Endometrium (tissue), 2 donors: ENCODE measurements at regions not wholly inside any gene's neighbourhood (a gene's known extent, or its start where the extent isn't known, plus 50 kb on each side); places are given as distances from the start of the nearest gene placed in this dataset.

Experiments
- FAIRE-seq: peaks from 2 replicates; lab custom pipeline; 2012; peaks lifted over from hg19 to GRCh38; lab: Jason Lieb, UNC
- donor health status: control.
- donor health status: control.

DNA sequence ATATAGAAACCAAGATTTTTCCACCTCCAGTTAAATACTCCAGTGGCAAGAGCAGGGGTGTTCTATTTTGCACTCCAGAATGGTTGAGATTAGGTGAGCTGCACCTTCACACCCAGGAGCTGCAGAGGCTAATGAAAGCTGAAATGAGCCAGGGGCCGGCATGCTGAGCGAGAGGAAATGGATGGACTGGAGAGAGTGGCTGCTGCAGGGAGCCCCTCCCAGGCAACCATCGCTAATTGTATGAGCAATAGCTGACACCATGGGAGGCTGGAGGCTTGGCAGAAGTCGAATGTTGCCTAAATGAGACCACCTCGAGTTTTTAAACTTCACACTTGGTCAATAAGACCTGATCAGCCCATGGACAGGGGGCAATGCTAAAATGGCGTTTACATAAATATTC lies 301.8 kb upstream of the TMPO start:
- FAIRE-seq, result no peak

DNA sequence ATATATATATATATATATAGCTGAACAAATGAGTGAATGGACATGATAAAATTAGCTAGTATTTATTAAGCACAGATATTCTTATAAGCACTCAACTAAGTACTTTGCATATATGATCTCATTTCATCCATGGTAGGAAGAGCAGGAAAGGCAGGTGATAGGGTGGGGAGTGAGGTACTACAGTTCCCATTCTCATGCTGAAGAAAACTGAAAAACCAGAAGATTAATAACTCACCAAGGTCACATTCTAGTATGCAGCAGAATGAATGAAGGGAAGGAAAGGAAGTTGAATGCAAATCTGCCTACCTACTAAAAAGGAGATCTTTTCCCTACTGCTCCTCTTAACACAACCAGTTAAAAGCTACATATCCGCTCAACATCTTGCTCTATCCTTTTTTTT lies 298.1 kb upstream of the TMPO start:
- no peak for FAIRE-seq

DNA sequence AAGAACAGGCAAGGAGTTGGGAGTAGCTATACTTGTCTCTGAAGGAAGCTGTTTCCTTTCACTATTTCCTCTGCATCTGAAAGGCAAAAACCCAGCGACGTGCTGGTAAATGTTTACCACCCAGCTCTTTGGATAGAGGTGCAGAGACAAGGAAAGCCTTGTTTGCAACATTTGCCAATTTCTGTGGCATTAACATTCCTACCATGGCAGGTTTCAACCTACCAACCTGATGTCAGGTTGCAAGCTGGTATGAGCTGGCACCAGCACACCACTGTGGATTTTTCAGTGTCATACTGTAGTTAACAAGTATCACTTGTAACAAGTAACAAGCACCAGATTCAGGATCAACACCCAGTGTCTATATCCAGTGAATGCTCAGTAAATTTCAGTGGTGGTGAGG lies 294.8 kb upstream of the TMPO start:
- FAIRE-seq, result no peak

DNA sequence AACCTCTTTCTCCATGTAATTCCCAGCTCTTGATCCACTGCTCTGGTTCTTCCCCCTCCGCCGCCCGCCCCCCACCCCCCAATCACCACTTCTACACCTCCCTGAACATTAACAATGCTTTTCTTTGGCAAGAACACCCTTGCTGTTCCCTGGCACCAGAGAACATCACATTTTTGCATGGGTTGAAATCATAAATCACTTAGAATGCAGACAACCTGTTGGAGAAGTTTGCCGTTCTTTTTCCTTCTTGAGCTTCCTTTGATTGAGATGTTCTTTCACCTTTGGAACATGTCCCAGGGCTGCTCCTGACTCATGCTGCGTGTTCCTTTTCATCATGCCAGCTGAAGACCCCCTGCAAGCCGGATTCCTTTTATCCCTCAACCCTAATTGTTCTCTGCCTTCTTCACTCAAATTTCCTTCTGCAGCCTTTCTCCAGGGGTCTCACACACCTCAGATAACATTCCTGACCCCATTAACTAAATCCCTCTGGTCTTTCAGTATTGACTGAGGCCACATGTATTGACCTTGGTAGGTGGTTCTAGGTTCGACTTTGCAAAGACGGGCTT lies 294.1 kb upstream of the TMPO start:
- no peak for FAIRE-seq

DNA sequence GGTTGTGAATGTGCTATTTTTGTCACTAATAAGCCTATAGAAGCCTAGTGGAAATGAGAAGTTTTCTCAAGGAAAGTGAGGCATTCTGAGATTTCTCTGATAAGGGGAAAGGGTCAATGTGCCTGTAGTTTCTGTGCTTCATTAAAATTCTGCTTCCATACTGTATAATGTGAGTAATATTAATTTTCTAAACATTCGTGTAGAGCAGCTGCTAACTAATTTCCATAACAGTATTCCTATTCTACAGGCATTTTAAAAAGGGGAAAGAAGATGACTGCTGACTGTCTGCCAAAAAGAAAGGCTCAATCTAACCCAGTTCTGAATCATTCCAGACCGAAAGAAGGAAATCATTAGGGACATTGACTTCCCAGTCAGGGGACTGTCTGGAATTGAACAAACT lies 293.3 kb upstream of the TMPO start:
- FAIRE-seq, result no peak

DNA sequence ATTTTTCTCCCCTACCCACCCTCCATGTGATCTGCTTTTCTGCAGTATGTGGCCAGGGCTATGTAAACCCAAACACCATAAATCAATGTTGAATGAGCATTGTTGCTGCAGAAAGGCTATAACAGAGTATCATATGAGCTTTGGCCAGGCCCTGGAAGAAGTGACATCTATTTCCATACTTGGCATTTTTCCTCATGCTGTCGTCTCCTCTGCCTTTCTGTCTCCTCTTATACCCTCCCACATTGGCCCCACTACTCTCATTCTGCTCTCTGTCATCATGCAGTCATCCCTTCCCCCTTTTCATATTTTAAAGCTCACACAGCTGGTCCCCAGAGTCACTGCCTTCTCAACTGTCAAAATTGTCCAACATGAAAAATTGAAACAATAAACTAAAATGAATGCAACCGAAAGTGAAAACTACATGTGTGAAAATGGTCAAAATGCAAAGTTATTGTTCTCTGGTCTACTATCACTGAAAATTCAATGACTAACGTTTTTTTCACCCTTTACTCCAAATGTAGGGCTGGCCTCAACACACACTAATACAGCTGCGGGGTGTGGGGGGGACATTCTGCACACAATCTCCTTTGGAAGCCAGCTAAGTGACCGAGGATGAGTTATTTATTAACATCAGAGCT lies 290.7 kb upstream of the TMPO start:
- FAIRE-seq, result no peak

DNA sequence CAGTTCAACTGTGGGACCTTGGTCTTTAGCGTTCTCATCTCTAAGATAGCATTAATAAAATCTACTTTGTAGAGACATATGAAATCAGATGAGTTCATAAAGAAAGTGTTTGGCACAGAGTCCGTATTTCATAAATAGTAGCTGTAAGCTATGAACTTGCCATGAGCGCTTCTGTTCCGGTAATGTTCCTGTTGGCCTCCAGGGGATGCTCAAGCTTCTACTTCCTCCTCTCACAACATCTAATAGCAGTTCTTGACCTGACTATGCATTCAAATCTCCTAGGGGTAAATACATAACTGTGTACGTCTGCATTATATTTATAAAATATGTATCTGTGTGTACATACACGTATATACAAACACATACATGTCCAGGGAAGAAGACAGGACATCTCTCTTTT lies 288.2 kb upstream of the TMPO start:
- no peak for FAIRE-seq

DNA sequence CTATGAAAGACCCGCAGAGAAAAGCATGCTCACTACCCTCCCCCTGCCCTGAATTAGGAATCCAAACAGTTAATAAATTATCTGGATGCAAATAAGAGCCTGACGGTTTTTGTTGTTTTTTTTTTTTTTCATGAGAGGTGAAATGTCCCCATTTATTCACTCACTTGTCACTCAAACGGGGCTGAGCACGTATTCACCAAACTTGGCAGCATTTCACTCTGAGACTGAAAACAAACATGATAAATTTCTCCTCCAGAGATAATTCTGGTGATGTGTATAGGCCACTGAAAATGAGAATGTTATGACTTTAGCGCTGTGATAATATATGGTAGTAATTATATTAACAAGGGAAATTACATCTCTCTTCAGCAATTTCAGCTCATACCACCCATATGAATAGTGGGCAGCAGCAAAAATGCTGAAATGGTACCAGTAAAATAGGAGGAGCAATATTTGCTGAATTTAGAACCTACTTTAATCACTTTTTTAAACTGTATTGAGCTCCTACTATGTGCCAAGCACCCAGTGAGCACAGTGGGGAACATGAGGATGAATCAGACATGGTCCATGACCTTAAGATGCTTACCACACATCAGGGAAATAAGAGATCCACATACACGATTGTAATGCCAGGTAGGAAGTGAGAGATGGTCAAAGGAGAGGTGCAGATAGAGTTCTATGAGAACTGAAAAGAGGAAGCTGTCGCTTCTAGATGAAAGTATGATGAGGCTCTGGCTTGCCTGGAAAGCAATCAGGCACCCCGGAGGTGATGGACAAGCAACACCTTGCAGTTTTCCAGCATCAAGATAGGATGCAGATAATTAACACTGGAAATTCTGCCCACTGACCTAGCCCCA lies 286.5 kb upstream of the TMPO start:
- no peak for FAIRE-seq

DNA sequence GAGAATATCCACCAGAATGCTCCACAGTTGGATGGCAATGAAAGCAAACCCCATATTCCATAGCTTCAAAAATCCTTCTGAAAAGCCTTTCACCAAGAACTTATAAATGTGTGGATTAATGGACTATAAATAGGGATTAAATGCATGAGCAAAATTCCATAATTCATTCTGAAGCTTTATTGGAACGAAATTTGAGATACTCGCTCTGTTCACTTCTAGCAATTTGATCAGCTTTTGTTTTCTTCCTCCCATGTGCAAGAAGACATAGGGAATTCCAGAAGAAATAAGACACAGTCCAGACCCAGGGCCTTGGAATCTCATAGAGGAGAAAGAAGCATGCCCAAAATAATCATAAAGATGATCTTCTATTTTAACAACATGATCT lies 285.9 kb upstream of the TMPO start:
- FAIRE-seq, result no peak

DNA sequence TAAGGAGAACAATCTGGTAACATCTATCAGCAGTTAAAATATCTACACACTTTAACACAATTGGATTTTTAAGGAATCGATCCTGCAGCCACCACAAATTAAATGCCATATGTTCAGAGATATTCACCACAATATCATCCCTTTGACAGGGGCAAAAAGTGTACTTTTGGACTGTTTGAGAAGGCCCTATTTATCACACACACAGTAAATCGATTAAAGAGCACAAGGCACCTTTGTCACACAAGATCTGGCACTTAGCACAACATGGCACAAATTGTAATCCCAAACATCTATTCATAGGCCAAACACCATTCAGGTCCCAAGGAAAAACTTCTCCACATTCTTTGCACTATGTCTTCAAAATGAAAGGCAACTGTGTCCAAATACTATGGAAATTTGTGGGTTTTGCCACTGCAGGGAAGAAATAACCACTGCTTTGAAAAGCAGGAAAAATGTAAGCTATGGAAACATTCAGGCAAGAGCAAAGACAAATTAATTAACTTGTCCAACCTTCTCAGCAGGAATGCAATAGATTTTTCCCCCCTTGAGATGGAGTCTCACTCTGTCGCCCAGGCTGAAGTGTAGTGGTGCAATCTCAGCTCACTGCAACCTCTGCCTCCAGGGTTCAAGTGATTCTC lies 282.5 kb upstream of the TMPO start:
- no peak for FAIRE-seq

DNA sequence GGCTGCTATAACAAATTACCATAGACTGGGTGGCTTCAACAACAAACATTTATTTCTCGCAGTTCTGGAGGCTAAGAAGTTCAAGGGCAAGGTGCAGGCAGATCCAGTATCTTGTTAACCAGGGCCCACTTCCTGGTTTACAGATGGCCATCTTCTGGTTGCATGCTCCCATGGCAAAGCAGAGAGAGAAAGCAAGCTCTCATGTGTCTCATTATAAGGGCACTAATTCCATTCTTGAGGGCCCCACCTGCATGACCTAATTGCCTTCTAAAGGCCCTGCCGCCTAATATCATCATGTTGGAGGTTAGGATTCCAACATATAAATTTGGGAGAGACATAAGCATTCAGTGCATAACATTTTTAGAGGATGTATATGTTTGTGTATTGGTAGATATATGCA lies 280.1 kb upstream of the TMPO start:
- no peak for FAIRE-seq

DNA sequence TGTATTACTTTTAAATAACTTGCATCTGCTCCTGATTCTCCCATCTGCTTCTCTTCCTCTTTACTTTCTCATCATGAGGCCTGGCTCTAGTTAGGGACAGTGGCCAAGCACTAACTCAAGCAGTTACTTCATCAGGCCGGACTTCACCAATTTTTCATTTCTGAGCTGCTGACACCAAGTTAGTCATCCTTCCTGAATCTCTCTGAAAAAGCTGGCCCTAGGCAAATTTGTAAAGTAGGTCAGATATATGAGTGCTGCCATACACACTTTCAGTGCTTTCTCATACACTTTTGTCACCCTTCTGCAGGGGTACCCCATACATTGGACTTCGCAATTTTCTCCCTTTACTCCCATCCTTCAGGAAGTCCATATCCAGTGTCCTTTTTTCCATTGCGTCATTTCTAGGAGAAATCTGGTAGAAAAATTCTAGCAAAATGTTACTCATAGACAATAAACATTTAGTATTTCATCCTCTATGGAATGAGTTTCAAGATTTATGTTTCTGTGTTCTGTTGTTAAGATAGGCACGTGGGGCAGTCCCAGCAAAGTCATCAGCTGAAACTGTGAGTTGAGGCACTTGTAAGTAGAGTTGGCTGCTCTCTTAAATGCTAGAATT lies 276.8 kb upstream of the TMPO start:
- no peak for FAIRE-seq

DNA sequence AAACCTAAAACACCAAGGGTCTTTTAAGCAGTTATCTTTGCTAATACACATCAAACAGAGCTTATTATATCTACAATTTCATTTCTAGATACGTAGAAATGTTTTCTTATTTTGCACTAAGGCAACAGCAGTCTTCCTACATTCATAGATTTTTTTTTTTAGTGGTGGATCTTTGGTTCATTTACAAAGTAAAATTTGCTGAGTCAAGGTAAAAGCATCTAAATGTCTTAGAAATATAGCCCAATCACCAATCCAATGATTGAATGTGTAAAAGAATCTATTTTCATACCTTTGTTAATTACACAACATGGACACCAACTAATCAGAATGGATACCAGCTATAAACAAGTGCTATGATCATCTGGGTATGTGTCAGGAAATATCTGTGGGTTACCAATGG lies 272.2 kb upstream of the TMPO start:
- FAIRE-seq, result no peak

DNA sequence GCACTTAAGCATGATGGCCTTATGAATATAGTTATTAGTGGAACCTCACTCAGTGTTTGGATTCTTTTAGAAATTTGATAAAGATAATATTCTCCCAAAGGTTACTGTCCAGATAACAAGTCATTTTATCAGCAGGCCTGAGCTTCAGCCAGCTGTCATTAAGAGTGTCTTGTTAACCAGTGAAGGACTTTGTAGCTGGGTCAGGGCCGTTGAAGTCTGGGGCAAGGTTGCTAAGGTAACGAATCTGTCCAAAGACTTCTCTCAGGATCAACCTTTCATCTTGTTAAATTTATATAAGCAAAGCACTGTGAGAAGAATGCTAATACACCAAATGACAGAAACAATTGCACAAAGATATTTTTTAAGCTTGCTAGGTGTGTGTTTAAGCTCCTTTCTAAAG lies 271.3 kb upstream of the TMPO start:
- no peak for FAIRE-seq

DNA sequence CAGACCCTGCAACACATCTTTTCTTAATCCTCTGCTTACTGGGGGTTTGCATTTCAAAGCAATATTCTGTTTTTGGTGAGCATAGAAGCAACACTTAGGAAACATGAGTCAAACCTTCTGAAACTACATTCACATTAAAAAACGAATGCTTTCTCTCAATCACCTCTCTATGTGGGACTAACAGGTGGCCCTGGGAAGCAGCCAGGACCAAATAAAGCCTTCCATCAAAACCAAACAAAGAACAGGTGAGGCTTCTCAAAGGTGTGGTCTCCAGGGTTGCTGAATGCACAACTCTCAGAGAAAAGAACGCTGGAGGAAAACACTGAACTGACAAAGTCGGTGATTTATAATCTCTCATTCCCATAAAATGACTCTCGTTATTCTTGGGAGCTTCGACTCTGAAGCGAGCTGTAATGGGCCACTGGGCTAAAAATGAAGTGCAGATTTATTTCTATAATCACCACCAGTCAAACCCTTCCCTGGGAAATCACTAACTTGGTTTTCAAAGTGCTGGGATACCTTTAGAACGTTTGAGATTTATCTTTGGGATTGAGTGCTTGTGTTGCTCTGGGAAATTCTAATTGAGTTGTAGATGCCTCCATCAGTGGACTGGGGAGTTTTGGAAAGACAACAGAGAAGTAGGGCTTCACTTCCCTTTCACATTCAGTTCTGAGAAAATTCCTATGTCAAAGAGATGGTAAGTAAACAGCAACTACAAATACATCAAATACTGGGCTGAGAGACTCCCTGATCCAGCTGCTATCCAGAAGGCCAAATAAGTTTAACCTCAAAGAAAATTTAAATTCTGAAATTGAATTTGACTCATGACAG lies 262.0 kb upstream of the TMPO start:
- FAIRE-seq, result no peak

DNA sequence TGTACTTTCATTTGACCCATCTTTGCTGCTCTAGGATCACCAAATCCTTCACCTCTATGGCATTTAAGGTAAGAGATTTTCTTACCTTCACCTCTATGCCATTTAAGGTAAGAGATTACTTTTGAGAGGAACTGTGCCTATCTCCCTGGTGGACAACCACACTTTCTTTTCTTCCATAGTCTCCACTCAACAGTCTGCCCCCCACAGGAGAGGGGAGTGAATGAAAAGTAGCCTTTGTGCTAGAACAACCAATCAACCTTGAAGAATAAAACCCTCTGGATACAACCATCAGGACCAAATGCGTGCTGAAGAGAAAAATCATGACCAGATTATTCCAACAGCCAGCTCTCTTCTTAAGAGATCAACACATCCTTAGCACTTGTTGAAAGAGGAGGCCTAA lies 258.6 kb upstream of the TMPO start:
- no peak for FAIRE-seq

DNA sequence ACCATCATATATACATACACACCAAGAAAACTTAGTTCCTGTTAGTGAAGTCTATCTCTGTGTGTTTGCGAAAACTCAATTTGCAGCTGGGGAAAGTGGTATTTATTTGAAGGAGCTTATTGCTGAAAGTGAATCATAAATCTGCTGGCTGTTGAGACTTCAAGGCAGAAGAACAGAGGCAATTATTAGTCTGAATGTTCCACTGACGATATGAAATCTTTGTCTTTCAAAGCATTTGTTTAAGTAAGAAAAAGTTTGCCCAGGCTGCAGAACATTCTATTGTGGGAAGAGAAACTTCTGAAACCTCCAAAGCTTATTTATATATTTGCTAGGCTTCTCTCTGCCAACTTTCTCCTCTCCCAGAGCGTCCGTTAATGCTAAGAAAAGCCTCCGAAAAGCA lies 255.7 kb upstream of the TMPO start:
- FAIRE-seq, result no peak

DNA sequence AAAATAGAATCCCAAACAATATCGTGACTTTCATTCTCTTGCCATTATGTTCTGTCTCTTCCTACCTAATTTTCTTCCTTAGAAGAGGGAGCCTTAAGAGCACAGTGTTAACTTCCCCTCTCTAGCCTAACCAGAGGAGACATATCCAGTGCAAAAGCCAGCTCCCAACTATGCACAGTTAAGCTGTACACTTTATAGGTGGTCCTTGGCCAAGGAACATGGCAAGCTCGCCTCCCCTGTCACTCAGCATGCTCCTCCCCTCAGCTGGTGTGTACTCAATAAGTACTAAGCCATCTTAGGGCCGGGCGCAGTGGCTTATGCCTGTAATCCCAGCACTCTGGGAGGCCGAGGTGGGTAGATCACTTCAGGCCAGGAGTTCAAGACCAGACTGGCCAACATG lies 255.1 kb upstream of the TMPO start:
- no peak for FAIRE-seq

DNA sequence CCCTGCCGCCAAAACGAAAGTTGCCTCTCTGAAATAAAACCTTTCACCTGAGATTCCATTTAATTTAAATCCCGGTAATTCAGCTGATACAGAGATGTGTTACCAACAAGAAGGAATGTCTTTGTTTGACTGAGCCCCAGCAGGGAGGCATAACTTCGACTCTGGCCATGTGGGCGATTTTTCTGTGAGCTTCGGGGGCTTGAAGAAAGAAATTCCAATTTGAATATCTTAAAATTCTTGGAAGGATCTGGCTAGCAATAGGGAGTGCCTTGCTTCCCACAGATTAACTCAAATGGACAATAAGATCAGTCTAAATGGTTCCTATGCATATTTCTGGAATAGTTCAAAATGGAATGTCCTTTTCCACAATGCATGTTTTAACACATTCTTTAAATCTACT lies 252.5 kb upstream of the TMPO start:
- FAIRE-seq, result no peak

DNA sequence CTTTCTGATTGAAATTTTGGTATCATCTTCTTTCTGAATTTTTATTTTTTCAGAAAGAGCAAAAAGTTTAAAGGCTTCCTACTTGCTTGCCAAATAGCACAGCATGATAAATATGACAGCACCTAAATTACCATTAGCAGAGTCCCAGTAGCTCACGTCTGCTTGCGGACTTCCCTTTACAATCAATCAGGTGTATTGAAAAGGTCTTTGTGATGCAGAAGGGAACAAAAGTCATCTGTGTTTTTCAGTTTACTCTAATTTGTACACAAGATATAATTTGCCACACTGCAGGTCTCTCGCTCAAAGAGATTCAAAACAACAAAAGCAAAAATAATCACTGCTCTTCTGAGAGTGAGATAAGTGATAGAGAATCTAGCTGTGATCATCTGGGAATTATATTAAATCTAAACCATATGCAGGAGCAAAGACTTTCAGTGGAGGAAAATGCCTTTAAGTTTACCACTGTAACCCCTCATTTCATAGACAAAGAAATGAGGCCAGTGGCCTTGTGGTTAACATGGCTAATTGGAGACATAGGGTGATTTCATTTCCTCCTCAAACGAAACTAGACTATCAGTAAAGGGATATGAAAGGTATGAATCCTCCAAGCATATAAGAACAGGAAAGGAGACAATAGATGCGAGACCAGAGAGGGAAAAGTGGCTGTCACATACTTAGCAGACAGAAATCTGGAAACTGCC lies 240.8 kb upstream of the TMPO start:
- no peak for FAIRE-seq

DNA sequence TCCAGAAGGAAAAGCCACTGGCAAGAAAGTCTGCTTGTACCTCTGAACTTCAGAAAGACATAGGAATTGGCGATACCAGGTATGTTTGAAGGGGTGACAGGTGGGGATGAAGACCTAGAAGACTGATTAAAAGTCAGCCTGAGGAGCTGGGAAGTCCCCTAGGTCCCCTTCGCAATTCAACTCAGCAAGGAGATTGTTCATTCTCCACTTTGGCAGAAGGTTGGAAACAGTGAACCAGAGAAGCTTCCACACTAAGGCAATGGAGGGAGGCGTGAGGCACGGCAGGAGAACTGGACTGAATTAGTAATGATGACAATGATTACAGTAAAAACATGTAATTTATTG lies 240.3 kb upstream of the TMPO start:
- FAIRE-seq, result no peak
